GM18519 (cell line): ENCODE measurements at regions not wholly inside any gene's neighbourhood (a gene's known extent, or its start where the extent isn't known, plus 50 kb on each side); places are given as distances from the start of the nearest gene placed in this dataset.

ENCODE experiments used
- ATAC-seq: cut with Tn5 transposase; IDR thresholded peaks from one replicate; pipeline ENCODE4 v1.9.1; 2021; ENCODE audit warnings: mild to moderate bottlenecking, moderate library complexity; ENCODE audit not compliant: unreplicated experiment, low FRiP score

GRCh38 chr18:54714851-54715250, 113.4 kb upstream of the RAB27B start:
- ATAC-seq = no peak

DNA sequence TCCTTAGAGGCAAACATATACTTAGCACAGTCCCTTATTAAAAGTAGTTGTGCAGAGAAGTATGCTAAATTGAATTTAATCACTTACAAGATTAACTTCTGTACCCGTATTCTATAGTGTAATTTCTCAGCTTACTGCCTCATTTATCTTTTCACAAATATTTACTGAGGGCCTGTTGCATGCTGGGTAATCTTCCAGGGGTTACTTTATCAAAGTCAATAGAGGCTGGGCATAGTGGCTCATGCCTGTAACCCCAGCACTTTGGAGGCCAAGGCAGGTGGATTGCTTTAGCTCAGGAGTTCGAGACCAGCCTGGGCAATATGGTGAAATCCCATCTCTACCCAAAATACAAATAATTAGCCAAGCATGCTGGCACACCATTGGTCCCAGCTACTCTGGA, 111.7 kb upstream of the RAB27B start:
- no peak for ATAC-seq

DNA sequence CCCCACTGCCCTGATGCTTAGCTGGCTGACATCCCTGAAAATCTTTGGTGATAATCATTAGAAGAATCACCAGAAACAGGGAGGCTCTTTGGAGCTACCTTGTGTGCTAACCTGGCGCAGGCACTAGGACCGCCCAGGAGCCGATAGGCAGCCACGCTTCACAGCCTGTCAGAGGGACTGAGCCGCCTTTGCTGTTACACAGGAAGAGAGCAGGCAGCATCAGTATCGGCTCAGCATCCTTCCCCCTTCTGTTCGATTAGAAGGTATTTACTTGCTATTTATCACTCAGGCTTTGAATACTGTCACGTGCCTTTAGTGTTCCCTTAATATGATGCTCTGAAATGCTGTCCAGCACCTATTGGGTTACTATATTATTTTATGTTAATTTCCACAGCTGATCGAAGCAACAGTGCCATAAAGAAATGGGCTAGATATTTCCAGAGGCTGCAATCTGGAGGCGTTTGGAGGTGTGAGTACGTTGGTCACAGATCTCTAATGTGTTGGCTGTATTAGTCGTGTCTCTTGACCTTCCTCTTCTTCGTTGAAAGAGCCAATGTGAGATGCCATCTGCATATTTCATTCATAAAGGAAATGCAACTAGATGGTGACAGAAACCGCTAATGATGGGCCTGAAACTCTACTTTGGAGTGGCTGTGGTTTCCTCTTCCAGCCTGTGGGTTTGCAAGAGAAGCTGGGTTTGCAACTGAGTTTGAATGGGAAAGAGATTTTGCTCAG, 110.4 kb upstream of the RAB27B start:
- ATAC-seq = peak; percentile 87

GRCh38 chr18:54718408-54718773, 109.9 kb upstream of the RAB27B start:
- no peak for ATAC-seq

GRCh38 chr18:54720620-54721019, 107.7 kb upstream of the RAB27B start:
- no peak for ATAC-seq

- no peak for ATAC-seq
Observed at GRCh38 chr18:54726143-54726542, 102.1 kb upstream of the RAB27B start.

DNA sequence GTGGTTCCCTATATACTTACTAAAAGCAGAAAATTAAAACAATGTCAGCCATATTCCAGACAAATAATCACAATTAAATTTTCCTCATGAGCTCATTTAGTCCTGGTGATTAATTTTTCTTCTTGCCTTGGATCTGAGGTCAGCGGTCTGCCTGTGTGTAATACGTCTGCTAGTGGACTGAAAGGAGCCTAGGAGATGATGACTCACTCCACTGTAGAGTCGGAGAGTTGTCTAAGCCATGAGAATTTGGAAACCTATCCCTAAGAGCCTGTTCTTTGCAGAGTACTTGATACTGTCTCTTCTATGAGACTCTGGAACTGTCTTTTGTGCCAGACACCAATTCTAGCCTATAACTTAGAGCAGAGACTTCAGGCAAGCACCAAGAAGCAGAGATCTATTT, 94.2 kb upstream of the RAB27B start:
- ATAC-seq = no peak

GRCh38 chr18:54736981-54737380, 91.3 kb upstream of the RAB27B start:
- no peak for ATAC-seq

DNA sequence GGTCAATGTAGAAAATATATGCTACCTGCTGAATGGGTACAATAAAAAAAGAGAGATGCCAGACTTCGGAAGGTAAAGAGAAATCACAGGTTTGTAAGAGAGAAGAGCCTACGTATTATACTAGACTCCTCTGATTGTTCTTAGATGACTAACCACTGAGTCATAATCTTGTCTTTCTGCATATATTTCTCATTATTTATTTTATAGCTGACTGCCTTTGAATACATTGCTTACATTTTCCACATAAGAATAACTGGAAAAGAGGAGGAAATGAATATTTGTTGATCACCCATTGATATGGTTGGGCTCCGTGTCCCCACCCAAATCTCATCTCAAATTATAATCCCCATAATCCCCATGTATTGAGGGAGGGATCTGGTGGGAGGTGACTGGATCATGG, 90.3 kb upstream of the RAB27B start:
- no peak for ATAC-seq

DNA sequence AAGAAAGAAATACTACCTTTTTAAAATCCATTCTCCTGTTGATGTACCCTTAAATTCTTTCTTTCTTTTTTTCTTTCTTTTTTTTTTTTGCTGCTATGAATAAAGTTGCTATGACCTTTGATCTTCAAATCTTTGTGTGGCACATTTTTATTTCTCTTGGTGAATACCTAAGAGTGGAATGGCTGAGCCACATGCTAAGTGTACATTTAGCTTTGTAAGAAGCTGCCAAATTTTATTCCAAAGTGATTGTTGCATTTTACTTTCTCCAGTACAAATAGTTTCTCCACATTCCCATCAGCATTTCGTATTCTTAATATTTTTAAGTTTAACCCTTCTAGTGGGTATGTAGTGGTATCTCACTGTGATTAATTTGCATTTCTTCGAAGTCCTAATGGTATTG, 88.8 kb upstream of the RAB27B start:
- ATAC-seq = no peak

GRCh38 chr18:54740136-54740846, 88.0 kb upstream of the RAB27B start:
- no peak for ATAC-seq

DNA sequence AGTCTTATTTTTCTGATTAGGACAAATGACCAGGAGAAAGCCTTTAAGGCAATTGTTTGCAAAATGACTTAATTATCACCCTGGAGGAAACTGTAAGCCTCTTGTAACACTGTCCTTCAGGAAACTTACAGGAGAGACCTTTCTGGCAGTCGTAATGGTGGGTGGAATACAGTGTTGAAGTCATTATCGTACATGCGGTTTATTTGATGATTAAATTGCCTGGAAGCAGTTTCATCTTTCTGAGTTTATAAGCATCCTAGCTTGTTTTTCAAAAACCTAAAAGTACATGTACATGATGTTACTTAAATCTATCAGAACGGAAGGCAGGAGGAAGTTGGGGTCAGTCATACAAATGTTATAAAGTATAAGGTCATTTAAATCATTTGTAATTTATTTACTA, 86.2 kb upstream of the RAB27B start:
- ATAC-seq = no peak

- no peak for ATAC-seq
Observed at GRCh38 chr18:54742659-54743604, 85.3 kb upstream of the RAB27B start.

GRCh38 chr18:54743605-54743995, 84.7 kb upstream of the RAB27B start:
- ATAC-seq = no peak

DNA sequence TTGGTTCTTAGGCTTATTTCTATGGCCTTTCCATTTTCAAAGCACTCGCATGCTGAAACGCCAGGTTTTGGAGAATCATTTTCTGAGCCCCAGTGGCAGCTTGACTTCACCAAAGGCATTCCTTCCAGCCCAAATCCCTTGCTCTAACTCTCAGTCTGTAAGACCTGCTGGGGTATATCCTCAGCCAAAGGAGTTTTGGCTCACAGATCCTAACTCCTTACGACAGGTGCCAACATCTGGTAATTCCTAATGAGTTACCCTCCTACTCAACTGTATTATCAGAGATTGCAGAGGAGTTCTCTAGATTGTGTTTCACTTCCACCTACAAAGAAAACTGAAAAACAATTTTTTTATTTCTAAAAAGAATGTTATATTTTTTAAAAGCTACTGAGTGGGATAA, 79.0 kb upstream of the RAB27B start:
- no peak for ATAC-seq

GRCh38 chr18:54750350-54750749, 77.9 kb upstream of the RAB27B start:
- ATAC-seq = no peak

- ATAC-seq = no peak
Observed at GRCh38 chr18:54752185-54752584, 76.1 kb upstream of the RAB27B start.

GRCh38 chr18:54755456-54755855, 72.8 kb upstream of the RAB27B start:
- no peak for ATAC-seq

GRCh38 chr18:54762386-54762785, 65.9 kb upstream of the RAB27B start:
- ATAC-seq = no peak

DNA sequence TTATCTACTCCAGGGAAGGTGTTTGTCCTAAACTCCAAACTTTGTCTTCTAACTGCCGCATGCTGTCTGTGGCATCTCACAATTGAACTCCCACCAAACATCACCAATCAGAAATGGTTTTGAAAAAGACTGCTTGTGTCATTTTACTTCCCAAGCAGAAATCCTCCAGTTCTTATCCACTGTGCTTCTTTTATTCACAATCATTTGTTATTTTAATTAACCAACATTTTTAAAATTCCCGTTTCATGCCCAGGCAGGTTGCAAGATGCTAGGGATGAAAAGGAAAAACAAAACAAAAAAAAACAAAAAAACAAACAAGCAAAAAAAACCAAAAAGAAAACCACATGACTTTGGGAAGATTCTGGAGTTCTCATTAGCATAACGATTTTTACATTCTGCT, 63.5 kb upstream of the RAB27B start:
- no peak for ATAC-seq
